Mesenchymal stem cell (in vitro differentiated cells and primary cell): ENCODE measurements at regions not wholly inside any gene's neighbourhood (a gene's known extent, or its start where the extent isn't known, plus 50 kb on each side); places are given as distances from the start of the nearest gene placed in this dataset.
A peak's percentile ranks its signal among the peaks of the same experiment; 100 is the strongest.

Source experiments
- DNase-seq: peaks from one replicate; pipeline ENCODE4 v3.0.0-alpha.2; 2013
- H2AFZ ChIP-seq: one replicate; pipeline ENCODE4 v1.6.1; 2013; ENCODE audit warnings: low read depth, mild to moderate bottlenecking, control low read depth, inconsistent platforms, low read length, moderate library complexity
- H2AK5ac ChIP-seq: 2 replicates; pipeline ENCODE4 v1.6.1; 2013; ENCODE audit warnings: low read length, moderate library complexity, mild to moderate bottlenecking, inconsistent platforms; ENCODE audit not compliant: severe bottlenecking
- H2BK120ac ChIP-seq: one replicate; pipeline ENCODE4 v1.6.1; 2013; ENCODE audit warnings: low read depth, mild to moderate bottlenecking, inconsistent platforms, low read length, moderate library complexity
- H2BK12ac ChIP-seq, 2 experiments: one replicate each; pipeline ENCODE4 v1.6.1; 2013; ENCODE audit warnings: inconsistent platforms in 2 of 2, low read length in 2 of 2, mild to moderate bottlenecking in 2 of 2, moderate library complexity in 2 of 2, control low read depth in 1 of 2
- H2BK15ac ChIP-seq: one replicate; pipeline ENCODE4 v1.6.1; 2013; ENCODE audit warnings: mild to moderate bottlenecking, low read depth, inconsistent platforms; ENCODE audit not compliant: poor library complexity, severe bottlenecking
- H2BK5ac ChIP-seq: 2 replicates; pipeline ENCODE4 v1.6.1; 2013; ENCODE audit warnings: low read depth, mild to moderate bottlenecking, low read length, control low read depth, inconsistent platforms; ENCODE audit not compliant: poor library complexity, severe bottlenecking
- H3K14ac ChIP-seq, 2 experiments: one replicate each; pipeline ENCODE4 v1.6.1; 2013; ENCODE audit warnings: inconsistent platforms in 2 of 2, low read length in 2 of 2, control low read depth in 1 of 2, mild to moderate bottlenecking in 1 of 2, moderate library complexity in 1 of 2
- H3K18ac ChIP-seq, 2 experiments: one replicate each; pipeline ENCODE4 v1.6.1; 2013; ENCODE audit warnings: inconsistent platforms in 2 of 2, low read length in 2 of 2, control low read depth in 1 of 2, low read depth in 1 of 2, mild to moderate bottlenecking in 1 of 2
- H3K23ac ChIP-seq, 2 experiments: one replicate each; pipeline ENCODE4 v1.6.1; 2013; ENCODE audit warnings: inconsistent platforms in 2 of 2, low read length in 2 of 2, mild to moderate bottlenecking in 2 of 2, moderate library complexity in 2 of 2, control low read depth in 1 of 2
- H3K27ac ChIP-seq: 2 replicates; pipeline ENCODE4 v1.5.1; 2013; ENCODE audit warnings: mild to moderate bottlenecking, moderate library complexity, low read length, control low read depth, inconsistent platforms; ENCODE audit not compliant: poor library complexity, severe bottlenecking
- H3K27me3 ChIP-seq, 2 experiments: 2 replicates each; pipeline versions ENCODE4 v1.6.1 to v1.7.0; 2013; ENCODE audit warnings: low read length in 2 of 2, mild to moderate bottlenecking in 2 of 2, moderate library complexity in 2 of 2, control low read depth in 1 of 2, inconsistent platforms in 1 of 2; ENCODE audit not compliant: control insufficient read depth in 1 of 2, insufficient read depth in 1 of 2
- H3K36me3 ChIP-seq, 2 experiments: 2 replicates each; pipeline versions ENCODE4 v1.6.1 to v1.7.0; 2013; ENCODE audit warnings: low read length in 2 of 2, control low read depth in 1 of 2, inconsistent platforms in 1 of 2, low read depth in 1 of 2, mild to moderate bottlenecking in 1 of 2; ENCODE audit not compliant: insufficient read depth in 2 of 2, control insufficient read depth in 1 of 2
- H3K4ac ChIP-seq, 2 experiments: one replicate each; pipeline ENCODE4 v1.6.1; 2013; ENCODE audit warnings: inconsistent platforms in 2 of 2, low read length in 2 of 2, mild to moderate bottlenecking in 2 of 2, moderate library complexity in 2 of 2, control low read depth in 1 of 2, low read depth in 1 of 2
- H3K4me1 ChIP-seq: 2 replicates; pipeline ENCODE4 v1.6.1; 2013; ENCODE audit warnings: low read depth, low read length, control low read depth; ENCODE audit not compliant: control insufficient read depth, insufficient read depth
- H3K4me2 ChIP-seq: 2 replicates; pipeline ENCODE4 v1.6.1; 2013; ENCODE audit warnings: low read length, mild to moderate bottlenecking, inconsistent platforms; ENCODE audit not compliant: poor library complexity, severe bottlenecking
- H3K4me3 ChIP-seq, 2 experiments: 2 replicates each; pipeline versions ENCODE4 v1.5.1 to v1.7.0; 2013; ENCODE audit warnings: low read length in 2 of 2, mild to moderate bottlenecking in 2 of 2, control low read depth in 1 of 2, low read depth in 1 of 2; ENCODE audit not compliant: insufficient read depth in 1 of 2
- H3K79me1 ChIP-seq: replicated peaks from 2 replicates; pipeline ENCODE4 v1.6.1; 2013; ENCODE audit warnings: mild to moderate bottlenecking, control low read depth, low read length, inconsistent platforms; ENCODE audit not compliant: poor library complexity, severe bottlenecking
- H3K9ac ChIP-seq: 2 replicates; pipeline ENCODE4 v1.7.0; 2013; ENCODE audit warnings: mild to moderate bottlenecking, low read length, moderate library complexity
- H3K9me3 ChIP-seq: 2 replicates; pipeline ENCODE4 v1.7.0; 2013; ENCODE audit warnings: mild to moderate bottlenecking, low read length; ENCODE audit not compliant: control insufficient read depth
- H4K8ac ChIP-seq: one replicate; pipeline ENCODE4 v1.6.1; 2013; ENCODE audit warnings: inconsistent platforms, mild to moderate bottlenecking, low read length, moderate library complexity
- H4K91ac ChIP-seq: one replicate; pipeline ENCODE4 v1.6.1; 2013; ENCODE audit warnings: mild to moderate bottlenecking, low read length, inconsistent platforms
- WGBS: methylation state at CpG from one replicate; pipeline ENCODE4 v1.1.7; 2013; ENCODE audit warnings: mixed read lengths; 5-methylcytosine and 5-hydroxymethylcytosine counted together

GRCh38 chr4:110730318-110730717 lies 107.4 kb upstream of the PITX2 start:
- H2AFZ ChIP-seq, result no peak overlapping the region
- H3K4ac ChIP-seq, result no peak overlapping the region
- no peak overlapping the region for H3K4me2 ChIP-seq
- no peak overlapping the region for H3K18ac ChIP-seq
- H2BK120ac ChIP-seq, result no peak overlapping the region
- WGBS, result 100% methylated on average over 1 of the region's 3 CpGs
- no peak overlapping the region for H3K23ac ChIP-seq
- no peaks in the 10 kb centered on the region for H3K27me3 ChIP-seq
- no peak overlapping the region for H2BK5ac ChIP-seq
- H2BK15ac ChIP-seq, result no peak overlapping the region
- no peak overlapping the region for H2AK5ac ChIP-seq
- H3K27ac ChIP-seq, result no peak overlapping the region
- H3K9ac ChIP-seq, result no peak overlapping the region
- H3K79me1 ChIP-seq, result no peaks in the 10 kb centered on the region
- H4K8ac ChIP-seq, result no peak overlapping the region
- no peak overlapping the region for H3K4me3 ChIP-seq
- H4K91ac ChIP-seq, result no peak overlapping the region
- no peak overlapping the region for H2BK12ac ChIP-seq
- H3K14ac ChIP-seq, result no peak overlapping the region
- H3K36me3 ChIP-seq, result no peaks in the 10 kb centered on the region
- no peak for DNase-seq
- no peaks in the 10 kb centered on the region for H3K9me3 ChIP-seq
- no peaks in the 10 kb centered on the region for H3K4me1 ChIP-seq

GRCh38 chr4:110733901-110734300 lies 111.0 kb upstream of the PITX2 start:
- H3K4ac ChIP-seq, result no peak overlapping the region
- H3K4me3 ChIP-seq, result no peak overlapping the region
- H3K4me2 ChIP-seq, result no peak overlapping the region
- no peak overlapping the region for H2AFZ ChIP-seq
- H3K23ac ChIP-seq, result no peak overlapping the region
- no peak overlapping the region for H4K91ac ChIP-seq
- no peak overlapping the region for H2BK15ac ChIP-seq
- no peak overlapping the region for H4K8ac ChIP-seq
- no peak overlapping the region for H3K14ac ChIP-seq
- no peak overlapping the region for H3K27ac ChIP-seq
- H3K36me3 ChIP-seq, result no peaks in the 10 kb centered on the region
- no peaks in the 10 kb centered on the region for H3K79me1 ChIP-seq
- H2AK5ac ChIP-seq, result no peak overlapping the region
- H3K9me3 ChIP-seq, result no peaks in the 10 kb centered on the region
- no peak overlapping the region for H2BK120ac ChIP-seq
- 68% methylated on average over 3 of the region's 4 CpGs for WGBS
- no peak overlapping the region for H3K9ac ChIP-seq
- H3K27me3 ChIP-seq, result no peaks in the 10 kb centered on the region
- no peak overlapping the region for H2BK12ac ChIP-seq
- no peaks in the 10 kb centered on the region for H3K4me1 ChIP-seq
- DNase-seq, result no peak
- H3K18ac ChIP-seq, result no peak overlapping the region
- H2BK5ac ChIP-seq, result no peak overlapping the region

DNA sequence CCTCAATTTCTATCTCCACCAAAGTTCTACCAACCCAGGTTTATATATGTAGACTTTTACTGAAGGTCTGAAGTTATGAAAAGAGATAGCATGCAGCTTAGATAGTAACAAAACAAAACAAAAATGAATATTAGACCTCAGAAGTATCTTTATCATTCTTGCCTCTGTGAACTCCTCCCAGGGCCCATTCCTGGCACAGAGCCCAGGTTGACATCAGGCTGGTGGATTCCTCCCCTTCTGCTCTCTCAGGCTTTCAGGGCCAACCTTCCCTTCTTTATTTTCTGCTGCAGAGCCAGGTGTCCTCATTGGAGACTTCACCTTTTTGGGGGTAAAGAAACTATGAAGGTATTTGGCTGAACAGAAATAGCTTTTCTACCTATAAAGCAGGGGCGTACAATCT lies 112.8 kb upstream of the PITX2 start:
- 100% methylated on average over 1 of the region's 1 CpG for WGBS
- H2BK120ac ChIP-seq, result no peak overlapping the region
- no peak overlapping the region for H4K8ac ChIP-seq
- H2BK12ac ChIP-seq, result no peak overlapping the region
- H3K23ac ChIP-seq, result no peak overlapping the region
- H3K18ac ChIP-seq, result no peak overlapping the region
- H3K9ac ChIP-seq, result no peak overlapping the region
- no peak overlapping the region for H3K4me2 ChIP-seq
- peak; percentile 15 for DNase-seq
- no peak overlapping the region for H3K4me3 ChIP-seq
- no peaks in the 10 kb centered on the region for H3K79me1 ChIP-seq
- H3K36me3 ChIP-seq, result no peaks in the 10 kb centered on the region
- no peak overlapping the region for H4K91ac ChIP-seq
- H3K9me3 ChIP-seq, result no peaks in the 10 kb centered on the region
- no peaks in the 10 kb centered on the region for H3K27me3 ChIP-seq
- no peak overlapping the region for H2BK5ac ChIP-seq
- no peak overlapping the region for H2BK15ac ChIP-seq
- no peak overlapping the region for H3K4ac ChIP-seq
- no peak overlapping the region for H2AK5ac ChIP-seq
- no peak overlapping the region for H3K27ac ChIP-seq
- no peaks in the 10 kb centered on the region for H3K4me1 ChIP-seq
- no peak overlapping the region for H3K14ac ChIP-seq
- H2AFZ ChIP-seq, result no peak overlapping the region

DNA sequence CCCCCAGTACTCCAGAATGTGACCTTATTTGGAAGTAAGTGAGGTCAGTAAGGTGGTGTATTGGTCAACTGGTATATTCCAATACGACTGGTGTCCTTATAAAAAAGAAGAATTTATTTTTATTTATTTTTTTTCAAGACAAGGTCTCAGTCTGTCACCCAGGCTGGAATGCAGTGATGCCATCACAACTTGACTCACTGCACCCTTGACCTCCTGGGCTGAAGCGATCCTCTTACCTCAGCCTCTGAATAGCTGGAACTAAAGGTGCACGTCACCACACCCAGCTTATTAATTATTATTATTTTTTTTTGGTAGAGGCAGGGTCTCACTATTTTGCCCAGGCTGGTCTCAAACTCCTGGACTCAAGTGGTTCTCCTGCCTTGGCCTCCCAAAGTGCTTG lies 115.1 kb upstream of the PITX2 start:
- Histone ChIP-seq H2BK120ac (no peak overlapping the region), H4K8ac (no peak overlapping the region), H2AFZ (no peak overlapping the region), H2BK12ac (no peak overlapping the region), H3K27me3 (no peaks in the 10 kb centered on the region), H3K23ac (no peak overlapping the region), H3K4ac (no peak overlapping the region), H4K91ac (no peak overlapping the region), H3K27ac (no peak overlapping the region), H3K36me3 (no peaks in the 10 kb centered on the region), H3K18ac (no peak overlapping the region), H3K9ac (no peak overlapping the region), H2BK15ac (no peak overlapping the region), H3K14ac (peak overlapping the region in 1 of 2 experiments; percentile 26), H3K4me3 (no peak overlapping the region), H3K4me2 (no peak overlapping the region), H3K4me1 (no peaks in the 10 kb centered on the region), H2BK5ac (no peak overlapping the region), H3K9me3 (no peaks in the 10 kb centered on the region), H2AK5ac (no peak overlapping the region), H3K79me1 (no peaks in the 10 kb centered on the region)
- 100% methylated on average over 1 of the region's 3 CpGs for WGBS
- no peak for DNase-seq
